Endothelial cell of umbilical vein (primary cell): ENCODE measurements at regions not wholly inside any gene's neighbourhood (a gene's known extent, or its start where the extent isn't known, plus 50 kb on each side); places are given as distances from the start of the nearest gene placed in this dataset.

Experiments used
- BruUV-seq: library from RNA; stranded (reverse); fragments of 400-500 nt; replicated peaks from 2 replicates; lab custom pipeline; 2021; lab: Mats Ljungman, UMichigan
- CTCF ChIA-PET: fragments of 300-600, 350-600 bp; sonication (Branson Sonifier 250); formaldehyde crosslinking; loops from one replicate; lab custom pipeline; 2021; ENCODE audit warnings: antibody characterized with exemption, inconsistent platforms; lab: Charles Lee
- POLR2A ChIA-PET: fragments of 300-600, 350-600 bp; sonication (Branson Sonifier 250); formaldehyde crosslinking; loops from one replicate; lab custom pipeline; 2021; ENCODE audit warnings: antibody characterized with exemption, inconsistent platforms; lab: Charles Lee
- DNase-seq: peaks from one replicate; pipeline ENCODE4 v3.0.0-alpha.2; 2011; ENCODE audit warnings: low read depth, low spot score
- FAIRE-seq: peaks from 2 replicates; lab custom pipeline; 2011; peaks lifted over from hg19 to GRCh38; lab: Jason Lieb, UNC
- H2AFZ ChIP-seq: 2 replicates; pipeline ENCODE4 v1.6.0; 2012; ENCODE audit warnings: low read depth, low read length, control low read depth, inconsistent platforms
- H3K27ac ChIP-seq: 2 replicates; pipeline ENCODE4 v1.5.1; 2011; ENCODE audit warnings: low read depth, mild to moderate bottlenecking, control low read depth, low read length, moderate library complexity; ENCODE audit not compliant: insufficient read depth
- H3K27me3 ChIP-seq, 2 experiments: 2 replicates each; pipeline versions ENCODE4 v1.6.0 to v1.6.1; 2011; ENCODE audit warnings: low read length in 2 of 2, mixed read lengths in 1 of 2; ENCODE audit not compliant: control insufficient read depth in 2 of 2, insufficient read depth in 2 of 2
- H3K36me3 ChIP-seq, 2 experiments: 2 replicates in 1 of 2; 3 replicates in 1 of 2; pipeline ENCODE4 v1.5.1; 2011; ENCODE audit warnings: low read length in 2 of 2, mild to moderate bottlenecking in 1 of 2, moderate library complexity in 1 of 2; ENCODE audit not compliant: control insufficient read depth in 2 of 2, insufficient read depth in 2 of 2; ENCODE audit errors: extremely low read depth in 1 of 2
- H3K4me1 ChIP-seq: 3 replicates; pipeline ENCODE4 v1.5.1; 2011; ENCODE audit warnings: mild to moderate bottlenecking, low read length; ENCODE audit not compliant: control insufficient read depth, insufficient read depth; ENCODE audit errors: extremely low read depth
- H3K4me2 ChIP-seq: 2 replicates; pipeline ENCODE4 v1.6.1; 2011; ENCODE audit warnings: low read length, control low read depth, mixed read lengths; ENCODE audit not compliant: insufficient read depth
- H3K4me3 ChIP-seq, 3 experiments: fragments of 200-600 bp in 1 of 3; sonication (generic), shearing (Covaris generic) in 1 of 3; replicated peaks in 1 of 3; 2 replicates each; pipeline ENCODE4 v1.5.1; 2011 to 2016; ENCODE audit warnings: control low read depth in 3 of 3, low read length in 3 of 3, mild to moderate bottlenecking in 2 of 3, inconsistent platforms in 1 of 3, low read depth in 1 of 3, moderate library complexity in 1 of 3; ENCODE audit not compliant: insufficient read depth in 1 of 3
- H3K79me2 ChIP-seq: 2 replicates; pipeline ENCODE4 v1.6.0; 2012; ENCODE audit warnings: low read length, inconsistent platforms; ENCODE audit not compliant: control insufficient read depth, insufficient read depth
- H3K9ac ChIP-seq: replicated peaks from 2 replicates; pipeline ENCODE3; 2011; ENCODE audit warnings: low read length, control low read depth; ENCODE audit not compliant: insufficient read depth; ENCODE audit errors: extremely low read depth
- H3K9me1 ChIP-seq: replicated peaks from 3 replicates; pipeline ENCODE4 v1.6.0; 2011; ENCODE audit warnings: mild to moderate bottlenecking, low read length; ENCODE audit not compliant: control insufficient read depth, insufficient read depth; ENCODE audit errors: extremely low read depth
- H3K9me3 ChIP-seq: replicated peaks from 2 replicates; pipeline ENCODE4 v1.5.1; 2012; ENCODE audit warnings: low read length, inconsistent platforms; ENCODE audit not compliant: control insufficient read depth, insufficient read depth
- H4K20me1 ChIP-seq: replicated peaks from 2 replicates; pipeline ENCODE3; 2011; ENCODE audit warnings: mild to moderate bottlenecking, low read length; ENCODE audit not compliant: control insufficient read depth, insufficient read depth; ENCODE audit errors: extremely low read depth
- EZH2 ChIP-seq: IDR thresholded peaks from 2 replicates; pipeline ENCODE4 v1.6.1; 2012; ENCODE audit warnings: borderline replicate concordance, low read depth, mild to moderate bottlenecking, moderate library complexity, low read length, inconsistent platforms; ENCODE audit not compliant: severe bottlenecking
- FOS ChIP-seq: IDR thresholded peaks from 2 replicates; pipeline ENCODE4 v1.6.1; 2011; ENCODE audit warnings: mild to moderate bottlenecking, low read length, moderate library complexity, borderline replicate concordance; ENCODE audit not compliant: insufficient read depth
- GATA2 ChIP-seq: IDR thresholded peaks from 2 replicates; pipeline ENCODE4 v1.7.0; 2011; ENCODE audit warnings: low read depth, mild to moderate bottlenecking, moderate library complexity, mixed read lengths, low read length; ENCODE audit not compliant: insufficient read length, insufficient read depth
- JUN ChIP-seq: IDR thresholded peaks from 2 replicates; pipeline ENCODE4 v1.6.1; 2011; ENCODE audit warnings: borderline replicate concordance, low read depth; ENCODE audit not compliant: insufficient read length, insufficient read depth
- MYC ChIP-seq: IDR thresholded peaks from one replicate; pipeline ENCODE4 v1.6.1; 2011; ENCODE audit warnings: mild to moderate bottlenecking, low read depth, low read length
- POLR2A ChIP-seq: IDR thresholded peaks from 2 replicates; pipeline ENCODE4 v1.6.1; 2012; ENCODE audit warnings: low read depth, mild to moderate bottlenecking, control low read depth, low read length
- POLR2AphosphoS5 ChIP-seq: IDR thresholded peaks from 2 replicates; pipeline ENCODE4 v1.6.1; 2012; ENCODE audit warnings: low read depth, mild to moderate bottlenecking, control low read depth, low read length, moderate library complexity; ENCODE audit not compliant: insufficient read depth
- dilution Hi-C: fragments of 300-500 bp; cut with MboI; formaldehyde crosslinking; loops from one replicate; pipeline ENCODE4 v1.15.0; 2019; ENCODE audit warnings: low sequenced_read_pairs; ENCODE audit not compliant: extremely low pct_ligation_motif_present
- intact Hi-C: fragments of 100-400 bp; cut with micrococcal nuclease; formaldehyde crosslinking; loops from one replicate; pipeline ENCODE4 v1.10.0; 2022
- TF ChIP-seq, protein P1 (sequence below): IDR thresholded peaks from 2 replicates; pipeline ENCODE4 v1.6.1; 2011; ENCODE audit not compliant: insufficient read depth, insufficient read length
- TF ChIP-seq, protein P2 (sequence below), 2 donors: IDR thresholded peaks; 1 replicate in 1 of 2; 2 replicates in 1 of 2; pipeline ENCODE4 v1.5.1; 2011; ENCODE audit warnings: low read length in 2 of 2, mild to moderate bottlenecking in 2 of 2, moderate library complexity in 2 of 2, control low read depth in 1 of 2, inconsistent platforms in 1 of 2, low read depth in 1 of 2; ENCODE audit not compliant: insufficient read depth in 1 of 2; ENCODE audit errors: extremely low read depth in 1 of 2

DNA sequence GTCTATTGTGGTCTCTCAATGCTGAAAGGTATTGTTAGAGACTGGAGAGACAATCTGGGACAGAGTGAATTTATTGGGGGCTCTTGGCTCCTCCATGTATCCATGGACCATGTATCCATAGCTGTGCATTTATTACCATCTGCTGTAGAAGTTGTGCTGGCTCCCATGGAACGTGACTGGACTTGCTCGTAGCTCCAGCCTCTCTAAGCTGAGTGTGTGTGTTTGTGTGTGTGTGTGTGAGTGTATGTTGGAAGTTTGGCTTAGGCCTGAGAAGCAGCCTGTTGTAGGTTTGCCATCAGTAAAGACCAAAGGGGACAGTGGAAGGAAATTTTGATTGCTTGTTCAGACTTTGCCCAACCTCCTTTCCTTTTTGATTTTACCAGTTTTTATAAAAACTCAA lies 105.7 kb upstream of the USP24 start:
- POLR2A ChIA-PET: no interaction called here
- Histone ChIP-seq H3K36me3 (no peaks in the 10 kb centered on the region), H3K9me3 (no peaks in the 10 kb centered on the region), H3K4me2 (no peak overlapping the region), H3K4me1 (peaks cover 47% of the 10 kb centered on the region), H2AFZ (no peak overlapping the region), H3K27me3 (no peaks in the 10 kb centered on the region), H3K9ac (no peak overlapping the region), H4K20me1 (no peaks in the 10 kb centered on the region), H3K9me1 (no peaks in the 10 kb centered on the region), H3K27ac (no peak overlapping the region), H3K79me2 (no peaks in the 10 kb centered on the region), H3K4me3 (no peak overlapping the region)
- no peak for DNase-seq
- TF ChIP-seq POLR2AphosphoS5: no peak
- no peak for TF ChIP-seq GATA2
- no peak for TF ChIP-seq MYC
- TF ChIP-seq FOS: no peak
- no peak for TF ChIP-seq JUN
- TF ChIP-seq, protein P1, sequence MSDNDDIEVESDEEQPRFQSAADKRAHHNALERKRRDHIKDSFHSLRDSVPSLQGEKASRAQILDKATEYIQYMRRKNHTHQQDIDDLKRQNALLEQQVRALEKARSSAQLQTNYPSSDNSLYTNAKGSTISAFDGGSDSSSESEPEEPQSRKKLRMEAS: no peak
- no peak for TF ChIP-seq POLR2A
- TF ChIP-seq, protein P2, sequence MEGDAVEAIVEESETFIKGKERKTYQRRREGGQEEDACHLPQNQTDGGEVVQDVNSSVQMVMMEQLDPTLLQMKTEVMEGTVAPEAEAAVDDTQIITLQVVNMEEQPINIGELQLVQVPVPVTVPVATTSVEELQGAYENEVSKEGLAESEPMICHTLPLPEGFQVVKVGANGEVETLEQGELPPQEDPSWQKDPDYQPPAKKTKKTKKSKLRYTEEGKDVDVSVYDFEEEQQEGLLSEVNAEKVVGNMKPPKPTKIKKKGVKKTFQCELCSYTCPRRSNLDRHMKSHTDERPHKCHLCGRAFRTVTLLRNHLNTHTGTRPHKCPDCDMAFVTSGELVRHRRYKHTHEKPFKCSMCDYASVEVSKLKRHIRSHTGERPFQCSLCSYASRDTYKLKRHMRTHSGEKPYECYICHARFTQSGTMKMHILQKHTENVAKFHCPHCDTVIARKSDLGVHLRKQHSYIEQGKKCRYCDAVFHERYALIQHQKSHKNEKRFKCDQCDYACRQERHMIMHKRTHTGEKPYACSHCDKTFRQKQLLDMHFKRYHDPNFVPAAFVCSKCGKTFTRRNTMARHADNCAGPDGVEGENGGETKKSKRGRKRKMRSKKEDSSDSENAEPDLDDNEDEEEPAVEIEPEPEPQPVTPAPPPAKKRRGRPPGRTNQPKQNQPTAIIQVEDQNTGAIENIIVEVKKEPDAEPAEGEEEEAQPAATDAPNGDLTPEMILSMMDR (IDR thresholded peaks at IDR 0.05; ENCODE audit: extremely low read depth in 1 of 2, insufficient read depth in 1 of 2, low read depth in 1 of 2, low read length in 2 of 2): no peak
- TF ChIP-seq EZH2: no peak
- intact Hi-C loops: no loop called here
- dilution Hi-C loops: no loop called here
- BruUV-seq: no TSS peak
- CTCF ChIA-PET: interaction anchor here (1.1 to 2.3 kb wide), 4 partner anchors 10 to 1259 kb away, joined by 3 to 17 read pairs (median 4); partner anchors contain the start of gene PLPP3
- no peak for FAIRE-seq
